Epithelial cell of proximal tubule (primary cell): ENCODE measurements at regions not wholly inside any gene's neighbourhood (a gene's known extent, or its start where the extent isn't known, plus 50 kb on each side); places are given as distances from the start of the nearest gene placed in this dataset.

ENCODE experiments used
- DNase-seq: peaks from one replicate; pipeline ENCODE4 v3.0.0-alpha.2; 2011; ENCODE audit warnings: low read depth
- H3K4me3 ChIP-seq: 2 replicates; pipeline ENCODE4 v1.5.1; 2011; ENCODE audit warnings: low read depth, mild to moderate bottlenecking, low read length
- CTCF ChIP-seq: conservative IDR thresholded peaks from 2 replicates; pipeline ENCODE4 v1.5.1; 2012; ENCODE audit warnings: low read depth, mild to moderate bottlenecking, low read length

- no peak for TF ChIP-seq CTCF
- DNase-seq: no peak
- H3K4me3 ChIP-seq: no peak overlapping the region
Observed at GRCh38 chr4:106627051-106627450, 258.5 kb upstream of the GIMD1 start.

GRCh38 chr4:106624671-106625070, 256.1 kb upstream of the GIMD1 start:
- H3K4me3 ChIP-seq: no peak overlapping the region
- DNase-seq: no peak
- no peak for TF ChIP-seq CTCF

- no peak for DNase-seq
- H3K4me3 ChIP-seq: no peak overlapping the region
- peak; percentile 32 for TF ChIP-seq CTCF
Observed at GRCh38 chr4:106618956-106619355, 250.4 kb upstream of the GIMD1 start.

GRCh38 chr4:106615961-106616360, 247.4 kb upstream of the GIMD1 start:
- no peak overlapping the region for H3K4me3 ChIP-seq

GRCh38 chr4:106615410-106615945, 246.9 kb upstream of the GIMD1 start:
- TF ChIP-seq CTCF: no peak
- H3K4me3 ChIP-seq: no peak overlapping the region
- no peak for DNase-seq

More at GRCh38 chr4:106615961-106616360, 247.4 kb upstream of the GIMD1 start:
- DNase-seq: no peak
- TF ChIP-seq CTCF: no peak

- no peak for DNase-seq
- no peak overlapping the region for H3K4me3 ChIP-seq
- TF ChIP-seq CTCF: no peak
Observed at GRCh38 chr4:106614441-106614840, 245.9 kb upstream of the GIMD1 start.

- no peak for TF ChIP-seq CTCF
- no peak overlapping the region for H3K4me3 ChIP-seq
- no peak for DNase-seq
Observed at GRCh38 chr4:106609917-106610316, 241.3 kb upstream of the GIMD1 start.
